H9 (cell line): ENCODE measurements at regions not wholly inside any gene's neighbourhood (a gene's known extent, or its start where the extent isn't known, plus 50 kb on each side); places are given as distances from the start of the nearest gene placed in this dataset.

Source experiments
- DNase-seq: peaks from one replicate; pipeline ENCODE4 v3.0.0-alpha.2; 2017
- H2AFZ ChIP-seq: one replicate; pipeline ENCODE4 v1.6.1; 2013; ENCODE audit warnings: mild to moderate bottlenecking, low read length, control low read depth, moderate library complexity
- H2AK5ac ChIP-seq: 2 replicates; pipeline ENCODE4 v1.6.1; 2013; ENCODE audit warnings: low read length, control low read depth, mixed read lengths; ENCODE audit not compliant: insufficient read length
- H2BK120ac ChIP-seq: one replicate; pipeline ENCODE4 v1.6.1; 2013; ENCODE audit warnings: low read depth, mild to moderate bottlenecking, low read length, control low read depth, inconsistent platforms; ENCODE audit not compliant: poor library complexity, severe bottlenecking
- H2BK12ac ChIP-seq: 2 replicates; pipeline ENCODE4 v1.6.1; 2013; ENCODE audit warnings: low read length, control low read depth, mixed read lengths, low read depth; ENCODE audit not compliant: insufficient read length
- H2BK15ac ChIP-seq: 2 replicates; pipeline ENCODE4 v1.6.1; 2013; ENCODE audit warnings: low read depth, low read length, control low read depth
- H2BK20ac ChIP-seq: one replicate; pipeline ENCODE4 v1.6.1; 2013; ENCODE audit warnings: low read depth, mild to moderate bottlenecking, low read length, control low read depth, inconsistent platforms; ENCODE audit not compliant: poor library complexity, severe bottlenecking
- H2BK5ac ChIP-seq: 2 replicates; pipeline ENCODE4 v1.6.1; 2013; ENCODE audit warnings: low read length, control low read depth, mixed read lengths; ENCODE audit not compliant: insufficient read length
- H3K14ac ChIP-seq: 2 replicates; pipeline ENCODE4 v1.6.1; 2013; ENCODE audit warnings: low read length, control low read depth; ENCODE audit not compliant: insufficient read depth
- H3K18ac ChIP-seq: 2 replicates; pipeline ENCODE4 v1.6.1; 2013; ENCODE audit warnings: low read depth, mild to moderate bottlenecking, mixed read lengths, low read length, control low read depth; ENCODE audit not compliant: insufficient read length
- H3K23ac ChIP-seq: 2 replicates; pipeline ENCODE4 v1.6.1; 2013; ENCODE audit warnings: low read length, control low read depth, mixed read lengths, low read depth; ENCODE audit not compliant: insufficient read length
- H3K23me2 ChIP-seq: 2 replicates; pipeline ENCODE4 v1.6.1; 2013; ENCODE audit warnings: low read depth, mild to moderate bottlenecking, mixed read lengths, low read length, control low read depth; ENCODE audit not compliant: insufficient read length, poor library complexity, severe bottlenecking
- H3K27ac ChIP-seq: 2 replicates; pipeline ENCODE4 v1.5.1; 2013; ENCODE audit warnings: low read length, control low read depth, mixed read lengths, low read depth; ENCODE audit not compliant: insufficient read length
- H3K27me3 ChIP-seq: 2 replicates; pipeline ENCODE4 v1.6.1; 2013; ENCODE audit warnings: low read length, control low read depth, inconsistent platforms; ENCODE audit not compliant: insufficient read depth
- H3K4ac ChIP-seq: 2 replicates; pipeline ENCODE4 v1.6.1; 2013; ENCODE audit warnings: low read depth, mild to moderate bottlenecking, control low read depth, inconsistent platforms, low read length, moderate library complexity
- H3K4me1 ChIP-seq: 2 replicates; pipeline ENCODE4 v1.6.1; 2013; ENCODE audit warnings: low read length, control low read depth, inconsistent platforms; ENCODE audit not compliant: insufficient read depth
- H3K4me2 ChIP-seq: 2 replicates; pipeline ENCODE4 v1.6.1; 2013; ENCODE audit warnings: low read length, control low read depth, mixed read lengths; ENCODE audit not compliant: insufficient read length, insufficient read depth
- H3K56ac ChIP-seq: 2 replicates; pipeline ENCODE4 v1.6.1; 2013; ENCODE audit warnings: low read depth, mild to moderate bottlenecking, mixed read lengths, low read length, control low read depth; ENCODE audit not compliant: insufficient read length
- H3K79me1 ChIP-seq: 2 replicates; pipeline ENCODE4 v1.6.1; 2013; ENCODE audit warnings: low read depth, mild to moderate bottlenecking, moderate library complexity, low read length, control low read depth, inconsistent platforms; ENCODE audit not compliant: insufficient read depth, poor library complexity, severe bottlenecking
- H3K79me2 ChIP-seq: 2 replicates; pipeline ENCODE4 v1.6.1; 2013; ENCODE audit warnings: low read length, control low read depth, inconsistent platforms; ENCODE audit not compliant: insufficient read depth
- H3K9ac ChIP-seq: 2 replicates; pipeline ENCODE4 v1.6.1; 2013; ENCODE audit warnings: low read length, control low read depth, mixed read lengths; ENCODE audit not compliant: insufficient read length; ENCODE audit errors: extremely low read depth
- H3K9me3 ChIP-seq: one replicate; pipeline ENCODE4 v1.6.1; 2013; ENCODE audit warnings: low read depth, low read length, inconsistent platforms; ENCODE audit not compliant: control insufficient read depth
- H3T11ph ChIP-seq: one replicate; pipeline ENCODE4 v1.6.1; 2013; ENCODE audit warnings: mild to moderate bottlenecking, low read length, control low read depth, inconsistent platforms
- H4K20me1 ChIP-seq: one replicate; pipeline ENCODE4 v1.6.1; 2013; ENCODE audit not compliant: control insufficient read depth, insufficient read length, insufficient read depth
- H4K5ac ChIP-seq: 2 replicates; pipeline ENCODE4 v1.6.1; 2013; ENCODE audit warnings: low read depth, mild to moderate bottlenecking, mixed read lengths, low read length, control low read depth; ENCODE audit not compliant: insufficient read length
- H4K8ac ChIP-seq: replicated peaks from 2 replicates; pipeline ENCODE4 v1.6.1; 2013; ENCODE audit warnings: low read length, control low read depth, mixed read lengths, low read depth; ENCODE audit not compliant: insufficient read length
- H4K91ac ChIP-seq: 2 replicates; pipeline ENCODE4 v1.6.1; 2013; ENCODE audit warnings: low read depth, mild to moderate bottlenecking, moderate library complexity, mixed read lengths, low read length, control low read depth; ENCODE audit not compliant: insufficient read length
- H3K27ac Mint-ChIP-seq, 3 experiments: 2 replicates in 2 of 3; 3 replicates in 1 of 3; pipeline ENCODE4 v1.8.0; 2020 to 2021; ENCODE audit warnings: mixed read lengths in 3 of 3, mild to moderate bottlenecking in 1 of 3, moderate library complexity in 1 of 3
- H3K27me3 Mint-ChIP-seq: 2 replicates; pipeline ENCODE4 v1.8.0; 2021; ENCODE audit warnings: low read depth, mild to moderate bottlenecking, moderate library complexity, mixed read lengths
- H3K36me3 Mint-ChIP-seq, 3 experiments: 2 replicates in 2 of 3; 3 replicates in 1 of 3; pipeline ENCODE4 v1.8.0; 2020 to 2021; ENCODE audit warnings: low read depth in 3 of 3, mixed read lengths in 3 of 3; ENCODE audit not compliant: insufficient read depth in 1 of 3
- H3K4me1 Mint-ChIP-seq, 2 experiments: 2 replicates each; pipeline ENCODE4 v1.8.0; 2020; ENCODE audit warnings: mixed read lengths in 2 of 2
- H3K4me3 Mint-ChIP-seq, 2 experiments: 2 replicates in 1 of 2; 3 replicates in 1 of 2; pipeline ENCODE4 v1.8.0; 2020 to 2021; ENCODE audit warnings: mild to moderate bottlenecking in 2 of 2, mixed read lengths in 2 of 2, moderate library complexity in 1 of 2
- H3K9me3 Mint-ChIP-seq, 2 experiments: 2 replicates in 1 of 2; 3 replicates in 1 of 2; pipeline ENCODE4 v1.8.0; 2020; ENCODE audit warnings: mild to moderate bottlenecking in 2 of 2, mixed read lengths in 2 of 2, moderate library complexity in 1 of 2
- WGBS: extraction: QIAGEN DNeasy Blood & Tissue Kit; methylation state at CpG from one replicate; pipeline ENCODE4 v1.1.7; 2013; ENCODE audit warnings: missing lambda C conversion rate, low lambda C conversion rate, mixed read lengths; ENCODE audit not compliant: insufficient read length; ENCODE audit errors: extremely low coverage; 5-methylcytosine and 5-hydroxymethylcytosine counted together
- TF ChIP-seq, protein P1 (sequence below): fragments of 200-600 bp; sonication (generic); conservative IDR thresholded peaks from 3 replicates; pipeline ENCODE4 v1.8.0; 2021; ENCODE audit warnings: antibody characterized with exemption, mild to moderate bottlenecking

DNA sequence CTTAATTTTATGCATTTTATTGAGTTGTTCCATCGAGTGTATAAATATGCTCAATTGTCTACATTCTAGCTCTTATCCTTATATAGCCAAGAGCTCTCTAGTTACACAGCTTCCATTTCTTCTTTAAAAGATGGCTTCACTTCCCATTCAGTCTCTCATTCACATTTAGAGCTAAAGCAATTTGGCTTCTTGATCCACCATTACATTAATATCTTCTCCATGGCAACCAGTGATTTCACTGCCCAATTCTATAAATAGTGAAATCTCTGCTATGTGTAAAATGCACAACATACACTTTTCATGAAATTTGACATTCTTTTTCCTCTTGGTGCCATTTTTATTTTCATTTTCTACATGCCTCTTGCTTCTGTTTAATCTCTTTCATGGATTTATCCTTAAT lies 696.9 kb upstream of the ATXN8OS start:
- Histone ChIP-seq H2BK12ac (no peak overlapping the region), H2BK20ac (no peak overlapping the region), H3K23ac (no peak overlapping the region), H3K79me2 (no peaks in the 10 kb centered on the region), H3K79me1 (no peaks in the 10 kb centered on the region), H2AFZ (no peak overlapping the region), H2BK120ac (no peak overlapping the region), H4K20me1 (no peaks in the 10 kb centered on the region), H3K4ac (no peak overlapping the region), H3K14ac (no peak overlapping the region), H2AK5ac (no peak overlapping the region), H3K9me3 (no peaks in the 10 kb centered on the region), H3K4me1 (no peaks in the 10 kb centered on the region), H4K5ac (no peak overlapping the region), H3K4me2 (no peak overlapping the region), H3K9ac (no peak overlapping the region), H3K18ac (no peak overlapping the region), H2BK5ac (no peak overlapping the region), H3K23me2 (no peaks in the 10 kb centered on the region), H4K91ac (no peak overlapping the region), H3K56ac (no peak overlapping the region), H3K27me3 (no peaks in the 10 kb centered on the region), H3K27ac (no peak overlapping the region), H4K8ac (no peak overlapping the region), H3T11ph (no peak overlapping the region), H2BK15ac (no peak overlapping the region)
- no peaks in the 10 kb centered on the region for H3K4me1 Mint-ChIP-seq
- H3K4me3 Mint-ChIP-seq = no peak overlapping the region
- no peak overlapping the region for H3K27ac Mint-ChIP-seq
- peaks cover 3 to 10% of the 10 kb centered on the region in 2 experiments; a peak in 4 of 5 replicates for H3K9me3 Mint-ChIP-seq
- TF ChIP-seq, protein P1, sequence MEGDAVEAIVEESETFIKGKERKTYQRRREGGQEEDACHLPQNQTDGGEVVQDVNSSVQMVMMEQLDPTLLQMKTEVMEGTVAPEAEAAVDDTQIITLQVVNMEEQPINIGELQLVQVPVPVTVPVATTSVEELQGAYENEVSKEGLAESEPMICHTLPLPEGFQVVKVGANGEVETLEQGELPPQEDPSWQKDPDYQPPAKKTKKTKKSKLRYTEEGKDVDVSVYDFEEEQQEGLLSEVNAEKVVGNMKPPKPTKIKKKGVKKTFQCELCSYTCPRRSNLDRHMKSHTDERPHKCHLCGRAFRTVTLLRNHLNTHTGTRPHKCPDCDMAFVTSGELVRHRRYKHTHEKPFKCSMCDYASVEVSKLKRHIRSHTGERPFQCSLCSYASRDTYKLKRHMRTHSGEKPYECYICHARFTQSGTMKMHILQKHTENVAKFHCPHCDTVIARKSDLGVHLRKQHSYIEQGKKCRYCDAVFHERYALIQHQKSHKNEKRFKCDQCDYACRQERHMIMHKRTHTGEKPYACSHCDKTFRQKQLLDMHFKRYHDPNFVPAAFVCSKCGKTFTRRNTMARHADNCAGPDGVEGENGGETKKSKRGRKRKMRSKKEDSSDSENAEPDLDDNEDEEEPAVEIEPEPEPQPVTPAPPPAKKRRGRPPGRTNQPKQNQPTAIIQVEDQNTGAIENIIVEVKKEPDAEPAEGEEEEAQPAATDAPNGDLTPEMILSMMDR = no peak
- H3K36me3 Mint-ChIP-seq = peaks cover 0 to 5% (median 3%) of the 10 kb centered on the region in 3 experiments; a peak in 2 of 7 replicates
- no peak for DNase-seq
- no peaks in the 10 kb centered on the region for H3K27me3 Mint-ChIP-seq
- no CpG with 5 or more reads among the region's 1 CpG for WGBS
